A549 (cell line): ENCODE measurements at regions not wholly inside any gene's neighbourhood (a gene's known extent, or its start where the extent isn't known, plus 50 kb on each side); places are given as distances from the start of the nearest gene placed in this dataset.

Experiments
- ATAC-seq, 2 experiments: fragments of 200-7000 bp in 1 of 2; fragments of >200 bp in 1 of 2; cut with Nextera tagmentation in 1 of 2; cut with Tn5 transposase in 1 of 2; 3 replicates each; pipeline versions ENCODE4 v1.8.0 to v1.9.1; 2018 to 2020; ENCODE audit warnings: mild to moderate bottlenecking in 1 of 2, moderate library complexity in 1 of 2
- CTCF ChIA-PET: fragments of 300-600 bp; sonication (Branson Sonifier 250); formaldehyde crosslinking; extraction: SDS; loops from one replicate; lab custom pipeline; 2021; ENCODE audit warnings: antibody characterized with exemption, inconsistent platforms; lab: Yijun Ruan, JAX
- POLR2A ChIA-PET: fragments of 350-600 bp; formaldehyde crosslinking; extraction: SDS; loops from one replicate; lab custom pipeline; 2021; ENCODE audit warnings: antibody characterized with exemption, inconsistent platforms; lab: Yijun Ruan, JAX
- DNase-seq, 2 experiments: peaks; one replicate each; pipeline versions ENCODE4 v3.0.0 to v3.0.0-alpha.2; 2011 to 2016; ENCODE audit warnings: low read depth in 1 of 2, low spot score in 1 of 2
- FAIRE-seq: peaks from 2 replicates; lab custom pipeline; 2011; peaks lifted over from hg19 to GRCh38; lab: Jason Lieb, UNC
- H3K27ac ChIP-seq, 2 experiments: fragments of >200 bp; sonication (Bioruptor Twin); formaldehyde crosslinking; 3 replicates each; pipeline ENCODE4 v1.5.1; 2016 to 2017
- H3K4me1 ChIP-seq: fragments of >200 bp; sonication (Bioruptor Twin); formaldehyde crosslinking; 3 replicates; pipeline ENCODE4 v1.6.1; 2016
- H3K4me2 ChIP-seq: fragments of >200 bp; sonication (Bioruptor Twin); formaldehyde crosslinking; 3 replicates; pipeline ENCODE4 v1.6.1; 2016
- H3K4me3 ChIP-seq: fragments of >200 bp; sonication (Bioruptor Twin); formaldehyde crosslinking; 3 replicates; pipeline ENCODE4 v1.5.1; 2016
- H3K9me3 ChIP-seq: fragments of >200 bp; sonication (Bioruptor Twin); formaldehyde crosslinking; 3 replicates; pipeline ENCODE4 v1.6.1; 2016
- BHLHE40 ChIP-seq: IDR thresholded peaks from 2 replicates; pipeline ENCODE4 v1.6.1; 2012; ENCODE audit warnings: low read depth, low read length, inconsistent platforms
- CBX8 ChIP-seq: fragments of 200-600 bp; sonication (generic); IDR thresholded peaks from 2 replicates; pipeline ENCODE4 v1.6.1; 2016
- CHD2 ChIP-seq: fragments of 150-350 bp; IDR thresholded peaks from 2 replicates; pipeline ENCODE4 v1.6.1; 2014; ENCODE audit warnings: low read length; ENCODE audit not compliant: partially characterized antibody
- EHF ChIP-seq: fragments of 250-450 bp; sonication (Bioruptor Pico); IDR thresholded peaks from 2 replicates; pipeline ENCODE4 v1.5.0; 2020; ENCODE audit warnings: mild to moderate bottlenecking
- FOSL2 ChIP-seq, 2 experiments: fragments of 450-650 bp in 1 of 2; fragments of >200 bp in 1 of 2; sonication (Bioruptor Twin) in 1 of 2; formaldehyde crosslinking; IDR thresholded peaks; 2 replicates each; pipeline versions ENCODE4 v1.5.0 to v1.6.1; 2016 to 2020; ENCODE audit warnings: mild to moderate bottlenecking in 1 of 2, moderate library complexity in 1 of 2
- HEYL ChIP-seq: fragments of 250-450 bp; sonication (Bioruptor Pico); IDR thresholded peaks from 2 replicates; pipeline ENCODE4 v1.8.0; 2021; ENCODE audit warnings: mild to moderate bottlenecking, moderate library complexity
- KDM1A ChIP-seq: fragments of 200-600 bp; sonication (generic); IDR thresholded peaks from 2 replicates; pipeline ENCODE4 v1.6.1; 2016; ENCODE audit warnings: low read depth, mild to moderate bottlenecking
- MAFK ChIP-seq: fragments of 450-650 bp; IDR thresholded peaks from 2 replicates; pipeline ENCODE4 v1.6.1; 2014; ENCODE audit not compliant: partially characterized antibody
- NPAS2 ChIP-seq: fragments of 250-450 bp; sonication (Bioruptor Pico); IDR thresholded peaks from 2 replicates; pipeline ENCODE4 v1.8.0; 2022; ENCODE audit warnings: mild to moderate bottlenecking, moderate library complexity, borderline replicate concordance
- PHF8 ChIP-seq: fragments of 200-600 bp; sonication (generic); IDR thresholded peaks from 2 replicates; pipeline ENCODE4 v1.6.1; 2016; ENCODE audit warnings: low read depth, mild to moderate bottlenecking, antibody characterized with exemption, moderate library complexity, borderline replicate concordance
- RARB ChIP-seq: fragments of 250-450 bp; sonication (Bioruptor Pico); IDR thresholded peaks from 2 replicates; pipeline ENCODE4 v1.8.0; 2021; ENCODE audit warnings: mild to moderate bottlenecking, moderate library complexity
- RFX5 ChIP-seq: fragments of 450-650 bp; IDR thresholded peaks from 2 replicates; pipeline ENCODE4 v1.7.1; 2014; ENCODE audit warnings: antibody characterized with exemption, mild to moderate bottlenecking, moderate library complexity
- SREBF2 ChIP-seq: fragments of 450-650 bp; IDR thresholded peaks from 2 replicates; pipeline ENCODE4 v1.6.1; 2014; ENCODE audit warnings: mild to moderate bottlenecking, moderate library complexity
- TFCP2L1 ChIP-seq: fragments of 250-450 bp; sonication (Bioruptor Pico); IDR thresholded peaks from 2 replicates; pipeline ENCODE4 v1.5.0; 2021; ENCODE audit warnings: mild to moderate bottlenecking
- TP53 ChIP-seq: fragments of 250-450 bp; sonication (Bioruptor Pico); IDR thresholded peaks from 2 replicates; pipeline ENCODE4 v1.5.0; 2021; ENCODE audit warnings: mild to moderate bottlenecking, moderate library complexity
- ZNF302 ChIP-seq: fragments of 250-450 bp; sonication (Bioruptor Pico); IDR thresholded peaks from 2 replicates; pipeline ENCODE4 v1.9.0; 2021; ENCODE audit warnings: inconsistent platforms, mild to moderate bottlenecking, moderate library complexity
- WGBS: methylation state at CpG from one replicate; pipeline ENCODE4 v1.1.6; 2017; ENCODE audit errors: missing lambda C conversion rate; 5-methylcytosine and 5-hydroxymethylcytosine counted together
- TF ChIP-seq, protein P1 (sequence below): IDR thresholded peaks from 2 replicates; pipeline ENCODE4 v1.6.1; 2012; ENCODE audit warnings: low read depth, borderline replicate concordance
- TF ChIP-seq, protein P2 (sequence below): fragments of >200 bp; sonication (Bioruptor Twin); formaldehyde crosslinking; IDR thresholded peaks from 3 replicates; pipeline ENCODE4 v1.6.1; 2016
- TF ChIP-seq, protein P3 (sequence below): IDR thresholded peaks from 2 replicates; pipeline ENCODE4 v1.6.1; 2012
- TF ChIP-seq, protein P4 (sequence below): fragments of >200 bp; sonication (Bioruptor Twin); formaldehyde crosslinking; IDR thresholded peaks from 2 replicates; pipeline ENCODE4 v1.6.1; 2016
- TF ChIP-seq, protein P5 (sequence below): fragments of 250-450 bp; sonication (Bioruptor Pico); IDR thresholded peaks from 2 replicates; pipeline ENCODE4 v1.5.0; 2020; ENCODE audit warnings: low read depth, mild to moderate bottlenecking, moderate library complexity
- TF ChIP-seq, protein P6 (sequence below): fragments of 150-350 bp; IDR thresholded peaks from 2 replicates; pipeline ENCODE4 v1.6.1; 2014; ENCODE audit warnings: low read depth, mild to moderate bottlenecking, low read length

DNA sequence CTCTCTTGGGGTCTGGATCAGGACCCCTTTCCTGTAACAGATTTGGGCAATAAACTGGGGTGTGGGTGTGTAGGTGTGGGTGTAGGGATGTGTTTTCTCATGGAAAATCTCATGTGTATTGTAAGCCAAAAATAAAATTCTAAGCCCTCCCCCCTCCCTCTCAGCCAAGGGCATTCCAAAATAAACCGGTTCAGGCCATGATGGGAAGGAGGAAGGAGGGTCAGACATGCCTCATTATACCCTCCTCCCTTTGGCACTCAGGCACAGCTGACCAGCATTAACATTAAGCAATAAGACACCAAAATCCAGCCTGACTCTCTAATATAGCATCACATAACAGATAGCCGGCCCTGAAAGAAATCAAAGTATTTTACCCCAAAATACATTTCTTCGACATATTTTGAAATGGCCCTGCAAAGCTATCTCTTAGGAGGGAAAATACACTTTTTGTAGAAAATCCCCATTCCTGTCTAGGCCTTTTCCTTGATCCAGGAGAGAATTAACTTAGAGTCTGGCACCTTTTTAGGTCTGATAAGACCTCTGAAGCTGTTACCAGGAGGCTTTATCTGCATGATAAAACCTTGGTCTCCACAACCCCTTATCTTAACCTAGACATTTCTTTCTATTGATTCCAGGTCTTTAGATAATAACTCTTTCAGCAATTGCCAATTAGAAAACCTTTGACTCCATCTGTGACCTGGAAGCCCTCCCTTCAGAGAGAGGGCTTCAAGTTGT lies 128.7 kb upstream of the COL5A2 start:
- Histone ChIP-seq H3K4me2 (no peak overlapping the region), H3K27ac (no peak overlapping the region), H3K4me1 (peaks cover 5% of the 10 kb centered on the region; the same call in 1 of the 3 replicates), H3K9me3 (no peaks in the 10 kb centered on the region), H3K4me3 (no peak overlapping the region)
- 87% methylated on average over 3 of the region's 3 CpGs for WGBS
- DNase-seq (no peak), FAIRE-seq (no peak), ATAC-seq (no peak)
- ChIA-PET POLR2A (no interaction called here), CTCF (interaction anchor here (1.1 to 1.5 kb wide), 2 partner anchors 14 to 784 kb away, joined by 3 read pairs; no protein-coding TSS in a partner anchor)
- TF ChIP-seq, protein P1, sequence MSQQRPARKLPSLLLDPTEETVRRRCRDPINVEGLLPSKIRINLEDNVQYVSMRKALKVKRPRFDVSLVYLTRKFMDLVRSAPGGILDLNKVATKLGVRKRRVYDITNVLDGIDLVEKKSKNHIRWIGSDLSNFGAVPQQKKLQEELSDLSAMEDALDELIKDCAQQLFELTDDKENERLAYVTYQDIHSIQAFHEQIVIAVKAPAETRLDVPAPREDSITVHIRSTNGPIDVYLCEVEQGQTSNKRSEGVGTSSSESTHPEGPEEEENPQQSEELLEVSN = no peak
- TF ChIP-seq ZNF302 (CRISPR knock-in tag) (no peak), CBX8 (no peak), BHLHE40 (no peak), KDM1A (no peak), PHF8 (no peak), MAFK (no peak)
- TF ChIP-seq, protein P2, sequence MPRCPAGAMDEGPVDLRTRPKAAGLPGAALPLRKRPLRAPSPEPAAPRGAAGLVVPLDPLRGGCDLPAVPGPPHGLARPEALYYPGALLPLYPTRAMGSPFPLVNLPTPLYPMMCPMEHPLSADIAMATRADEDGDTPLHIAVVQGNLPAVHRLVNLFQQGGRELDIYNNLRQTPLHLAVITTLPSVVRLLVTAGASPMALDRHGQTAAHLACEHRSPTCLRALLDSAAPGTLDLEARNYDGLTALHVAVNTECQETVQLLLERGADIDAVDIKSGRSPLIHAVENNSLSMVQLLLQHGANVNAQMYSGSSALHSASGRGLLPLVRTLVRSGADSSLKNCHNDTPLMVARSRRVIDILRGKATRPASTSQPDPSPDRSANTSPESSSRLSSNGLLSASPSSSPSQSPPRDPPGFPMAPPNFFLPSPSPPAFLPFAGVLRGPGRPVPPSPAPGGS = no peak

DNA sequence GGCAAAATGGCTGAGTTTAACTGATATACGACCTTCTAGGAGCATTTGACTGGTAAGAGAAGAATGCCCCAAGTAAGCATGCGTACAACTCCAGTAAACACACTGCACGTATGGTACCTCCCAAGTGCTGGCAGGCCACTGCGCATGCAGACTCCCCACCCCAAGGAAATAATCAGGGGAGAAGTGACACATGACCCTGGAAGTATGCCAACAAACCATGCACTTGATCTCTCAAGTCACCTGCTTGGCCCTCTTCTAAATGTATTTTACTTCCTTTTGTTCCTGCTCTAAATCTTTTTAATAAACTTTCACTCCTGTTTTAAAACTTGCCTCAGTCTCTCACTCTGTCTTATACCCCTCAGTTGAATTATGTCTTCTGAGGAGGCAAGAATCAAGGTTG lies 129.8 kb upstream of the COL5A2 start:
- 95% methylated on average over 4 of the region's 4 CpGs for WGBS
- ChIA-PET POLR2A (no interaction called here), CTCF (no interaction called here)
- no peak for TF ChIP-seq CHD2
- TF ChIP-seq SREBF2 = no peak
- no peak for TF ChIP-seq TP53 (CRISPR knock-in tag)
- no peak for TF ChIP-seq FOSL2 (IDR thresholded peaks at IDR 0.05)
- TF ChIP-seq FOSL2 (CRISPR knock-in tag; IDR thresholded peaks at IDR 0.05) = no peak
- no peak for TF ChIP-seq NPAS2 (CRISPR knock-in tag)
- TF ChIP-seq, protein P3, sequence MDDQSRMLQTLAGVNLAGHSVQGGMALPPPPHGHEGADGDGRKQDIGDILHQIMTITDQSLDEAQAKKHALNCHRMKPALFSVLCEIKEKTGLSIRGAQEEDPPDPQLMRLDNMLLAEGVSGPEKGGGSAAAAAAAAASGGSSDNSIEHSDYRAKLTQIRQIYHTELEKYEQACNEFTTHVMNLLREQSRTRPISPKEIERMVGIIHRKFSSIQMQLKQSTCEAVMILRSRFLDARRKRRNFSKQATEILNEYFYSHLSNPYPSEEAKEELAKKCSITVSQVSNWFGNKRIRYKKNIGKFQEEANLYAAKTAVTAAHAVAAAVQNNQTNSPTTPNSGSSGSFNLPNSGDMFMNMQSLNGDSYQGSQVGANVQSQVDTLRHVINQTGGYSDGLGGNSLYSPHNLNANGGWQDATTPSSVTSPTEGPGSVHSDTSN = no peak
- TF ChIP-seq EHF (CRISPR knock-in tag) = no peak
- TF ChIP-seq CBX8 = no peak
- TF ChIP-seq, protein P4, sequence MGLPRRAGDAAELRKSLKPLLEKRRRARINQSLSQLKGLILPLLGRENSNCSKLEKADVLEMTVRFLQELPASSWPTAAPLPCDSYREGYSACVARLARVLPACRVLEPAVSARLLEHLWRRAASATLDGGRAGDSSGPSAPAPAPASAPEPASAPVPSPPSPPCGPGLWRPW = no peak
- no peak for TF ChIP-seq TFCP2L1 (CRISPR knock-in tag)
- TF ChIP-seq RFX5 = no peak
- no peak for TF ChIP-seq KDM1A
- TF ChIP-seq, protein P5, sequence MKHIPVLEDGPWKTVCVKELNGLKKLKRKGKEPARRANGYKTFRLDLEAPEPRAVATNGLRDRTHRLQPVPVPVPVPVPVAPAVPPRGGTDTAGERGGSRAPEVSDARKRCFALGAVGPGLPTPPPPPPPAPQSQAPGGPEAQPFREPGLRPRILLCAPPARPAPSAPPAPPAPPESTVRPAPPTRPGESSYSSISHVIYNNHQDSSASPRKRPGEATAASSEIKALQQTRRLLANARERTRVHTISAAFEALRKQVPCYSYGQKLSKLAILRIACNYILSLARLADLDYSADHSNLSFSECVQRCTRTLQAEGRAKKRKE (CRISPR knock-in tag) = no peak
- TF ChIP-seq, protein P6, sequence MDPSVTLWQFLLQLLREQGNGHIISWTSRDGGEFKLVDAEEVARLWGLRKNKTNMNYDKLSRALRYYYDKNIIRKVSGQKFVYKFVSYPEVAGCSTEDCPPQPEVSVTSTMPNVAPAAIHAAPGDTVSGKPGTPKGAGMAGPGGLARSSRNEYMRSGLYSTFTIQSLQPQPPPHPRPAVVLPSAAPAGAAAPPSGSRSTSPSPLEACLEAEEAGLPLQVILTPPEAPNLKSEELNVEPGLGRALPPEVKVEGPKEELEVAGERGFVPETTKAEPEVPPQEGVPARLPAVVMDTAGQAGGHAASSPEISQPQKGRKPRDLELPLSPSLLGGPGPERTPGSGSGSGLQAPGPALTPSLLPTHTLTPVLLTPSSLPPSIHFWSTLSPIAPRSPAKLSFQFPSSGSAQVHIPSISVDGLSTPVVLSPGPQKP = no peak
- TF ChIP-seq HEYL (CRISPR knock-in tag) = no peak
- TF ChIP-seq RARB (CRISPR knock-in tag) = no peak
- no peak for TF ChIP-seq PHF8
- no peak for DNase-seq
- ATAC-seq = no peak
- Histone ChIP-seq H3K9me3 (no peaks in the 10 kb centered on the region), H3K27ac (no peak overlapping the region), H3K4me1 (peaks cover 5% of the 10 kb centered on the region; the same call in 1 of the 3 replicates), H3K4me2 (no peak overlapping the region), H3K4me3 (no peak overlapping the region)
- FAIRE-seq = no peak
